Astrocyte of the spinal cord (primary cell): ENCODE measurements at regions not wholly inside any gene's neighbourhood (a gene's known extent, or its start where the extent isn't known, plus 50 kb on each side); places are given as distances from the start of the nearest gene placed in this dataset.

Source experiments
- DNase-seq: peaks from one replicate; pipeline ENCODE4 v3.0.0; 2011; ENCODE audit warnings: low read depth, low spot score
- H3K4me3 ChIP-seq: 2 replicates; pipeline ENCODE4 v1.5.1; 2011; ENCODE audit warnings: low read depth, mild to moderate bottlenecking, low read length, moderate library complexity
- CTCF ChIP-seq: IDR thresholded peaks from 2 replicates; pipeline ENCODE4 v1.5.1; 2012; ENCODE audit warnings: low read depth, mild to moderate bottlenecking, low read length, inconsistent platforms
- in situ Hi-C: cut with HindIII; loops from 2 replicates; pipeline ENCODE4 v1.10.0; 2017; ENCODE audit warnings: low sequenced_read_pairs

GRCh38 chr9:32045513-32045912, 338.9 kb upstream of the ACO1 start:
- no peak for TF ChIP-seq CTCF
- in situ Hi-C loops, result no loop called here
- DNase-seq, result no peak
- no peak overlapping the region for H3K4me3 ChIP-seq

GRCh38 chr9:32067261-32067660, 317.2 kb upstream of the ACO1 start:
- no peak for TF ChIP-seq CTCF
- no peak overlapping the region for H3K4me3 ChIP-seq
- in situ Hi-C loops, result no loop called here
- no peak for DNase-seq

DNA sequence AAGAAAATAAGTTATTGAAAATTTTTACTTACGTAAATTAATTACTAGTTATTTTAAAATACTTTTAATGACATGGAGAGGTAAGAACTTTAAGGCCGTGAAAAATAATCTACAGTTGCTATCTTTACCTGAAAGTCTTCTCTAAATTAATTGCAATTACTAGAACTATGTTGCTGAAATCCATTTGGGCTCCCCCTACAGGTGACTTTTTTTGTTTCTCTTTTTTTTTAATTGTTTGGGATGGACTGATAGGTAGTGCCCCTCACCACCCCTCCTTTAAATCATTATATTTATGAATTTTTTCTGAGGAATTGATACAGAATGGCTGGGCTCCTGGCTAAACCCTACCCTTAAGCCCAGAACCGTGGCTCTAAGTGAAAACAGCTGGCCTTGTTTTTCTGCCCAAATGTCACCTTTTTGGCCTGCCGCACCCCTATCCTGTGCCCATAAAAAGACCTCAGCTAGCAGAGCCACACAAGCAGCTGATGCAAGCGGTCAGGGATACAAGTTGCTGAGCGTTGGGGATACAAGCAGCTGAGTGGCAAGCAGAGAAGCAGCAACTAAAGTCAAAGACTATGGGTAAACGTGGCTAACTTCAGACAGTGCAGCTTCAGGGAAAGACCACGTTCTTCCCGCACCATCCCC, 315.2 kb upstream of the ACO1 start:
- H3K4me3 ChIP-seq, result no peak overlapping the region
- DNase-seq, result no peak
- no peak for TF ChIP-seq CTCF
- in situ Hi-C loops, result no loop called here

DNA sequence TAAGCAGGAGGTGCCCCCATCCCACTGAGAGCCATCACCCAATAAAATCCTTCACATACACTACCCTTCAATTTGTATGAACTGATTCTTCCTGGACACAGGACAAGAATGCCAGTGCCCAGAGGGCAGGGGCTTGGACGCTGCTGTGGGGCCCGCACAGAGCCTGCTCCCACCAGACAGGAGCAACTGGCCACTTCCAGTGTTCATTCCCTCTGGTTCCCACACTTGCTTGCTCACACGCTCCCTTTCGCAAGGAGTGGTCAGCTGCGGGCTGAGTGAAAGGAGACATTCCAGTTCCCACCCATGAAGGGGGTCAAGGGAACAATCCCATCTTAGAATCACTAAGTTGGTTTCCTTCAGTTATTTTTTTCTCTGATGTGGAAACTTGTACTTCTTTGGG, 314.5 kb upstream of the ACO1 start:
- in situ Hi-C loops, result no loop called here
- no peak for DNase-seq
- TF ChIP-seq CTCF, result no peak

DNA sequence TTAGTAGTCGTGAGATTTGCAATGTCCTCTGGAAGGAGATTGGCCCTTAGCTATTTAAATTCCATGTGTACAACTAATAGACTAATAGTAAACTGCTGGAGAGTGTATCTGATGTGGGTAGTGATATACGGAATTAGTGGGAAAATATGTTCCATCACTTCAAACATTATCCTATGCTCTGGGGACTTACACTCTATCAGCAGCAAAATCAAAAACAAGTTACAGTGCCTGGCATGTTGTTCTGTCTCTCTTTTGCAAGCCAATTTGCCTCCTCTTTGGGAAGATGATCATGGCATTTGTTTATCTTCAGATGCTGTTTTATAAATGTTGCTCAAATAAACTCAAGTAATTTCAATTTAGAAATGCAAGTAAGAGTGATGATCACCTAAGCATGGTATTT, 311.9 kb upstream of the ACO1 start:
- in situ Hi-C loops, result no loop called here
- TF ChIP-seq CTCF, result no peak
- H3K4me3 ChIP-seq, result no peak overlapping the region
- DNase-seq, result no peak

More for the DNA sequence above, 314.5 kb upstream of the ACO1 start:
- H3K4me3 ChIP-seq, result no peak overlapping the region

DNA sequence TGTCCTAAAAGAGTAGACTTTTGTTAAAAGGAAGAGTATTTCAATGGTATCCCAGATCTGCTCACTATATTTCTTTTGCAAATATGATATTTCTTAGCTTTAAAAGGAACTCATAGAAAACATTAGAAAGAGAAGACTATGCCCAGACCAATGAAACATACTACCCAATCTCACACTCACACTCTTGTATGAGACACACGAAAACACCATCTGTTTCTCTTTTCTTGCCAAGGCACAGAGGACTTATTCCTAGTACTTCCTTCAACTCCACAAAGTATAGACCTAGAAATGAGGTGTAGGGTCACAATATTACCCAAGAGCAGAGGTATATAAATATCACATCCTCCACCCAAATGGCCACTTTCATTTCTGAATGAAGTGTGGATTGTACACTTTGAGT, 292.4 kb upstream of the ACO1 start:
- in situ Hi-C loops, result no loop called here
- no peak overlapping the region for H3K4me3 ChIP-seq
- TF ChIP-seq CTCF, result no peak
- no peak for DNase-seq

- DNase-seq, result no peak
- no peak for TF ChIP-seq CTCF
- no peak overlapping the region for H3K4me3 ChIP-seq
- in situ Hi-C loops, result no loop called here
Observed at GRCh38 chr9:32117291-32117690, 267.2 kb upstream of the ACO1 start.
